ENCODE measurements at regions not wholly inside any gene's neighbourhood (a gene's known extent, or its start where the extent isn't known, plus 50 kb on each side); places are given as distances from the start of the nearest gene placed in this dataset.
"Not testable (repeated sequence)": the region's sequence is repeated elsewhere in the genome, so short reads cannot be mapped to it uniquely, and the experiment has no call there.

GRCh38 chr5:68103297-68103696, 112.3 kb upstream of the PIK3R1 start:
- H3K4me3 ChIP-seq; POLR2A ChIA-PET; H3K9me3 ChIP-seq (replicated peaks; ENCODE audit: control insufficient read depth, insufficient read depth, low read length); FAIRE-seq; H3K27me3 ChIP-seq (replicated peaks in 1 of 2; ENCODE audit: control insufficient read depth in 2 of 2, insufficient read depth in 2 of 2, low read length in 1 of 2); CTCF ChIA-PET; DNase-seq (ENCODE audit: low read depth, low spot score); H2AFZ ChIP-seq (ENCODE audit: control insufficient read depth, low read depth, low read length); intact Hi-C loops (cut with micrococcal nuclease; ENCODE audit: unreplicated experiment); SMC1A ChIA-PET (ENCODE audit: uncharacterized antibody, unreplicated experiment); H3K79me2 ChIP-seq (ENCODE audit: control insufficient read depth, insufficient read depth, low read length); BruUV-seq (replicated peaks); H3K36me3 ChIP-seq (ENCODE audit: control insufficient read depth in 2 of 2, insufficient read depth in 2 of 2, low read length in 1 of 2); H3K4me1 ChIP-seq (ENCODE audit: control insufficient read depth, insufficient read depth, low read length); H3K4me2 ChIP-seq (ENCODE audit: control insufficient read depth, insufficient read depth); in situ Hi-C loops (cut with MboI); H3K27ac ChIP-seq (ENCODE audit: control insufficient read depth, insufficient read depth); H3K9ac ChIP-seq (ENCODE audit: control insufficient read depth, insufficient read depth, low read length); H4K20me1 ChIP-seq (ENCODE audit: control insufficient read depth, insufficient read depth); RAD21 ChIA-PET (ENCODE audit: unreplicated experiment); ATAC-seq: not testable (repeated sequence)
- WGBS (ENCODE audit: insufficient coverage, insufficient replicate concordance, low lambda C conversion rate, missing lambda C conversion rate): 86% methylated on average over 4 of the region's 4 CpGs

GRCh38 chr5:68099327-68099726, 116.2 kb upstream of the PIK3R1 start:
- FAIRE-seq (no peak), ATAC-seq (no peak), DNase-seq (ENCODE audit: low read depth, low spot score) (no peak)
- RAD21 ChIA-PET (ENCODE audit: unreplicated experiment): no interaction called here
- Histone ChIP-seq H3K4me3 (no peak overlapping the region), H3K27ac (ENCODE audit: control insufficient read depth, insufficient read depth) (no peak overlapping the region), H3K36me3 (ENCODE audit: control insufficient read depth in 2 of 2, insufficient read depth in 2 of 2, low read length in 1 of 2) (no peaks in the 10 kb centered on the region), H3K9me3 (replicated peaks; ENCODE audit: control insufficient read depth, insufficient read depth, low read length) (peaks cover 2% of the 10 kb centered on the region; the same call in 1 of the 3 replicates), H4K20me1 (ENCODE audit: control insufficient read depth, insufficient read depth) (no peaks in the 10 kb centered on the region), H3K4me2 (ENCODE audit: control insufficient read depth, insufficient read depth) (no peak overlapping the region), H3K79me2 (ENCODE audit: control insufficient read depth, insufficient read depth, low read length) (no peaks in the 10 kb centered on the region), H3K4me1 (ENCODE audit: control insufficient read depth, insufficient read depth, low read length) (no peaks in the 10 kb centered on the region), H2AFZ (ENCODE audit: control insufficient read depth, low read depth, low read length) (no peak overlapping the region), H3K27me3 (replicated peaks in 1 of 2; ENCODE audit: control insufficient read depth in 2 of 2, insufficient read depth in 2 of 2, low read length in 1 of 2) (no peaks in the 10 kb centered on the region), H3K9ac (ENCODE audit: control insufficient read depth, insufficient read depth, low read length) (no peak overlapping the region)
- intact Hi-C loops (cut with micrococcal nuclease; ENCODE audit: unreplicated experiment) (no loop called here), in situ Hi-C loops (cut with MboI) (no loop called here)
- SMC1A ChIA-PET (ENCODE audit: uncharacterized antibody, unreplicated experiment): no interaction called here
- CTCF ChIA-PET: no interaction called here
- TF ChIP-seq ZZZ3 (IDR thresholded peaks at IDR 0.05; ENCODE audit: control insufficient read depth, insufficient read length, low read depth) (no peak), CBX5 (IDR thresholded peaks at IDR 0.05; ENCODE audit: low read depth) (no peak), SUZ12 (IDR thresholded peaks at IDR 0.05; ENCODE audit: unreplicated experiment) (no peak), TARDBP (IDR thresholded peaks at IDR 0.05; ENCODE audit: borderline replicate concordance) (no peak), ZNF622 (IDR thresholded peaks at IDR 0.05) (no peak), MYB (IDR thresholded peaks at IDR 0.05; ENCODE audit: borderline replicate concordance, low read depth, low read length) (no peak), SIX5 (IDR thresholded peaks at IDR 0.05; ENCODE audit: low read depth, low read length, severe bottlenecking) (no peak), STAT3 (IDR thresholded peaks at IDR 0.05; ENCODE audit: low read depth, low read length) (no peak)
- POLR2A ChIA-PET: no interaction called here
- no TSS peak for BruUV-seq (replicated peaks)
- 28% methylated on average over 5 of the region's 5 CpGs for WGBS (ENCODE audit: insufficient coverage, insufficient replicate concordance, low lambda C conversion rate, missing lambda C conversion rate)
